ENCODE measurements at regions not wholly inside any gene's neighbourhood (a gene's known extent, or its start where the extent isn't known, plus 50 kb on each side); places are given as distances from the start of the nearest gene placed in this dataset.

DNA sequence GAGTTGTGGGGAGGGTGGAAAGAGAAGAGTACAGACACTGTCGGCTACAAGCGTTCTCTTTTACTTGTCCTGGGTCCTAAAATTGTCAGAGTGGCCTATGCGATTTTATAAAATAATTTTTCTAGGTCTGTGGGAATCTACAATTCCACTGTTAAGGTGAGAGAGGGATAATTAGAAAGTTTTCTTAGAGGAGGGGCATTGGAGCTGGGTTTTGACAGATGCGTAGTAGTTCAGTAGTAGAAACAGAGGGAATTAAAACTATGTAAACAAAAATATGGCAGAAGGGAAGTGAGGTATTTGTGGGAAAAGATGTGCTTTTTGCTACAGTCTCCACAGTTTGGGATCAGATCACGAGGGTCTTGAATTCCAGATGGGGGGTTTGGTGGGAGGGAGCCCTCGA is 129.1 kb upstream of the SHB start:
- TF ChIP-seq, protein P1, sequence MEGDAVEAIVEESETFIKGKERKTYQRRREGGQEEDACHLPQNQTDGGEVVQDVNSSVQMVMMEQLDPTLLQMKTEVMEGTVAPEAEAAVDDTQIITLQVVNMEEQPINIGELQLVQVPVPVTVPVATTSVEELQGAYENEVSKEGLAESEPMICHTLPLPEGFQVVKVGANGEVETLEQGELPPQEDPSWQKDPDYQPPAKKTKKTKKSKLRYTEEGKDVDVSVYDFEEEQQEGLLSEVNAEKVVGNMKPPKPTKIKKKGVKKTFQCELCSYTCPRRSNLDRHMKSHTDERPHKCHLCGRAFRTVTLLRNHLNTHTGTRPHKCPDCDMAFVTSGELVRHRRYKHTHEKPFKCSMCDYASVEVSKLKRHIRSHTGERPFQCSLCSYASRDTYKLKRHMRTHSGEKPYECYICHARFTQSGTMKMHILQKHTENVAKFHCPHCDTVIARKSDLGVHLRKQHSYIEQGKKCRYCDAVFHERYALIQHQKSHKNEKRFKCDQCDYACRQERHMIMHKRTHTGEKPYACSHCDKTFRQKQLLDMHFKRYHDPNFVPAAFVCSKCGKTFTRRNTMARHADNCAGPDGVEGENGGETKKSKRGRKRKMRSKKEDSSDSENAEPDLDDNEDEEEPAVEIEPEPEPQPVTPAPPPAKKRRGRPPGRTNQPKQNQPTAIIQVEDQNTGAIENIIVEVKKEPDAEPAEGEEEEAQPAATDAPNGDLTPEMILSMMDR (conservative IDR thresholded peaks at IDR 0.05; ENCODE audit: low read depth, low read length), result no peak
- no peak for DNase-seq (ENCODE audit: low read depth)
- no peak overlapping the region for H3K4me3 ChIP-seq (ENCODE audit: low read length)

DNA sequence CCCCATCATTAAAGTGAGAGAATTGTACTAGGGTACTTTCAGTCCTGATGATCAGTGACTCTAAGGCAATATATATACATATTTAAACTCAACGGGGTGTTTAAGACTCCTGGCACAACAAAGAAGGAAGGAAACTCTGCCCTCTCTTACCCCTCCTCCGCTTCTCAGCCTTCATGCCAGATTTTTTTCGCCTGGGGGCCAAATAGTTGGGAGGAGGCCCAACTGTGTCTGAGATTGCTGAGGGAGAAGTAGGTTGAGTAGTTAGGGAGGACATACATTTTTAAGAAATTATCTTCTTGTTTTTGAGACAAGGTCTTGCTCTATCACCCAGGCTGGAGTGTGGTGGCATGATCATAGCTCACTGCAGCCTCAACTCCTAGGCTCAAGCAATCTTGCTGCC is 127.7 kb upstream of the SHB start:
- TF ChIP-seq, protein P1 (conservative IDR thresholded peaks at IDR 0.05; ENCODE audit: low read depth, low read length), result no peak
- DNase-seq (ENCODE audit: low read depth), result no peak
- H3K4me3 ChIP-seq (ENCODE audit: low read length), result no peak overlapping the region

DNA sequence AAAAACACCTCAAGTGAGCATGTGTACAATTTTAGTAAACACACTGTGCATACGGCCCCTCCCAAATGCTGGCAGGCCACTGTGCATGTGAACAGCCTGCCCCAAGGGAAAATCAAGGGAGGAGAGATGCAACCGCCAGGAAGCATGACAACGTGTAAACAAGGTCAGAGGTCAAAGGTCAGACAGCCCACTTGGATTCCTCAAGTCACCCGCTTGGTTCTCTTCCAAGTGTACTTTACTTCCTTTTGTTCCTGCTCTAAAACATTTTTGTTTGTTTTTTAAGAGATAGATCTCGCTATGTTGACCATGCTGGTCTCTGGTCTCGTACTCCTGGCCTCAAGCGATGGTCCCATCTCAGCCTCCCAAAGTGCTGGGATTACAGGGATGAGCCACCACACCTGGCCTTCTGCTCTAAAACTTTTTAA is 126.7 kb upstream of the SHB start:
- H3K4me3 ChIP-seq (ENCODE audit: low read length), result no peak overlapping the region
- DNase-seq (ENCODE audit: low read depth), result no peak
- TF ChIP-seq, protein P1 (conservative IDR thresholded peaks at IDR 0.05; ENCODE audit: low read depth, low read length), result no peak

DNA sequence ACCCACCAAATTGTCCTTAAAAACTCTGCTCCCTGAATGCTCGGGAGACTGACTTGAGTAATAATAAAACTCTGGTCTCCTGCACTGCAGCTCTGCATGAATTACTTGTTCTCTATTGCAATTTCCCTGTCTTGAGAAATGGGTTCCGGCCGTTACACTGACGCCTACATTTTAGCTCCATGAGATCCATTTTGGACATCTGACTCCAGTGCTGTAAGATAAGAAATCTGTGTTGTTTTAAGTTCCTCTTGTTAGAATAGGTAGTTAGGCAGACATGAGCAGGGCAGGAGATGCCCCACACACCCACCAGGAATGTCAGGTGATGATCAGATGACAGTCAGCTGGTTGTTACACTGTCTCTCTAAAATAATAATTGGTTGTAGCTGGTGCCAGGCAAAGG is 125.8 kb upstream of the SHB start:
- TF ChIP-seq, protein P1 (conservative IDR thresholded peaks at IDR 0.05; ENCODE audit: low read depth, low read length), result no peak
- no peak overlapping the region for H3K4me3 ChIP-seq (ENCODE audit: low read length)
- no peak for DNase-seq (ENCODE audit: low read depth)

DNA sequence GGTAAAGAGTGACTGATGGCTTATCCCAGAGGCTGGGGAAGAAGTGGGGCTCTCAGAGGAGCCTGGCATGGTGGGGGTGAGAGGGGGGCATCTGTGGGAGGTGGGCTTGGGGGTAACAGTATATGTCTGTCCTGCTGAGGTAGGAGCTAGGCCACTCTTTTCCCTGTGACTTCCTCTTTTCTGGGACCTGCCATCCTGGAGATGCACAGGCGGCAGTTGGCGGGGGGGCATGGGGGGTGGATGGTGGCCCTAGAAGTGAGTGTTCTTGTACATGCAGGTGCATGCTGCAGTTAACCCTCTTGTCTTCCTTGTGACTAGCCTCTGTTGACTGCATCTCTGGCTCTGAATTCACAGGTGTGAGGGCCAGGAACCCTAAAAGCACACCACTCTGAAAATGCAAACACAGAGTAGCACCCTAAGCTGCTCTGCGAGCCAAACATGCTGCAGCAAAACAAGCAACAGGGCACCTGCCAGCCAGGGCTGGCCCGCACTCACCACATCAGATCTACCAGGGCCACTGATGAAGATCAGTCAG is 123.8 kb upstream of the SHB start:
- H3K4me3 ChIP-seq (ENCODE audit: low read length), result no peak overlapping the region
- DNase-seq (ENCODE audit: low read depth), result no peak
- TF ChIP-seq, protein P1 (conservative IDR thresholded peaks at IDR 0.05; ENCODE audit: low read depth, low read length), result no peak

DNA sequence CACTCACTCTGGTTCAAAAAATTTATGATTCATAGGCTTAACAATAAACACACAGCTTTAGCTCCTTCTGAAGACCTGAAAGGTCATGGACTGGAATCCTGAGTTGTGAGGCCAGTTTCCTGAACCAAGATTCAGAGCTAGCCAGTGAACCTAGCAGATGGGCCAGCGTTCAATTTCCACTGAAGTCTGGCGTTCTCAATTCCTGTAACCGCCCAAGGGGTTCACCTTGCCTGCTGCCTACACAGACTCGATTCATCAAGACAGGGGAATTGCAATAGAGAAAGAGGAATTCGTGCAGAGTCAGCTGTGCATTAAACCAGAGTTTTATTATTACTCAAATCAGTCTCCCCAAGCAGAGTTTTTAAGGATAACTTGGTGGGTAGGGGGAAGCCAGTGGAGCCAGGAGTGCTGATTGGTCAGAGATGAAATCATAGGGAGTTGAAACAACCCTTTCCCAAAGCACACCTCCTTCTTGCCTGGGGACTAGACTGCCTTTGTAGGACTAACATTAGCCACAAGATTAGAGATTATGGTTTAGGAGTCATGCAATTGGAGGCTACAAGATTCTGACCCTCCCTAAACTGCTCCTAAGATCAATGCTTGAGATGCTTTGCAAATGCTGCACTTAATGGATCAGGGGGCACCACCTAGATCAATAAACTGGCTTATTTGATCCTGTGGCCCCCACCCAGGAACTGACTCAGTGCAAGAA is 117.5 kb upstream of the SHB start:
- TF ChIP-seq, protein P1 (conservative IDR thresholded peaks at IDR 0.05; ENCODE audit: low read depth, low read length), result no peak
- H3K4me3 ChIP-seq (ENCODE audit: low read length), result no peak overlapping the region
- DNase-seq (ENCODE audit: low read depth), result no peak
